ENCODE measurements at regions not wholly inside any gene's neighbourhood (a gene's known extent, or its start where the extent isn't known, plus 50 kb on each side); places are given as distances from the start of the nearest gene placed in this dataset.

DNA sequence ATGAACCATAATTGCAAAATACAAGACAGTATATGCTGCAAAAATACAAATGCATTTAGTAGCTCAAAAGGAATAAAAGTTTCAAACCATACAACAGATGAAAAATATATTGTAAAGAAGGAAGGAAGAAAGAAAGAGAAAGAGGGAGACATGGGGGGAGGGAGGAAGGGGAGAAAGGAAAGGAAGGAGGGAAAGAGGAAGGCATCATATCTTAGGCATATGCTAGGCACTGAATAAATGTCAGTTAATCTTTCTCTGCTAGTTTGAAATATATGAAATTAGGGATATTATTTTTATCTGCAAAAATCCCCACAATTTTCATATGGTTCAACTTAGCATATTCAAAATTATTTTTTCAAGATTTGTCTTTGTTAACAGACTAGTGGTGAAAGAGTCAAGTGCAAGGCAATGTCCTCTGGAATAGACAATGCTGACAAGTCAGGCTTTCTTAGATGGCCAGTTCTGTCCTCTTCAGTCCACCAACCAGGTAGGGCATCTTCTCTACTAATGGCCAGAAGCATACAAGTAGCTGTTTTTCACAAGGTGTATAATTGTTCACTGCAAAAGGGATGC, 506.4 kb downstream of the PRKD1 start:
- H3K56ac ChIP-seq (ENCODE audit: extremely low read depth, insufficient read depth, low read length) = no peak overlapping the region
- BruUV-seq (replicated peaks) = no TSS peak
- H2AFZ ChIP-seq (replicated peaks; ENCODE audit: low read length, poor library complexity) = no peak overlapping the region
- no peak overlapping the region for H3K27ac ChIP-seq (ENCODE audit: insufficient read depth, low read length)
- intact Hi-C loops (cut with micrococcal nuclease) = no loop called here
- H3K4me3 ChIP-seq (ENCODE audit: insufficient read depth, low read depth, low read length) = no peak overlapping the region
- H3K9me1 ChIP-seq (ENCODE audit: insufficient read depth, low read length) = no peaks in the 10 kb centered on the region
- no peak overlapping the region for H4K91ac ChIP-seq (ENCODE audit: insufficient read depth, low read depth, low read length)
- ATAC-seq (ENCODE audit: low read depth) (no peak), DNase-seq (no peak)
- no peak overlapping the region for H2BK20ac ChIP-seq (ENCODE audit: low read depth, low read length)
- dilution Hi-C loops (cut with HindIII; ENCODE audit: low sequenced_read_pairs, unreplicated experiment) = no loop called here
- no peak overlapping the region for H2BK5ac ChIP-seq (ENCODE audit: low read depth, low read length, poor library complexity, severe bottlenecking)
- POLR2A ChIA-PET (ENCODE audit: unreplicated experiment) = no interaction called here
- H3K9me3 ChIP-seq (ENCODE audit: control insufficient read depth, insufficient read depth, low read length) = no peaks in the 10 kb centered on the region
- H3K4me2 ChIP-seq (ENCODE audit: low read depth, low read length) = no peak overlapping the region
- H2BK120ac ChIP-seq (ENCODE audit: low read depth, low read length) = no peak overlapping the region
- no peaks in the 10 kb centered on the region for H3K79me1 ChIP-seq (ENCODE audit: low read depth in 1 of 2, low read length in 2 of 2)
- no peaks in the 10 kb centered on the region for H3K4me1 ChIP-seq (ENCODE audit: control insufficient read depth, insufficient read depth, low read length)
- no peak overlapping the region for H3K4ac ChIP-seq (ENCODE audit: low read depth, low read length)
- no peak overlapping the region for H3K9ac ChIP-seq (ENCODE audit: low read depth, low read length)
- CTCF ChIA-PET = no interaction called here
- H3K14ac ChIP-seq (replicated peaks; ENCODE audit: low read depth, low read length) = no peak overlapping the region
- in situ Hi-C loops (cut with MboI; ENCODE audit: low sequenced_read_pairs) = no loop called here
- no peaks in the 10 kb centered on the region for H3K36me3 ChIP-seq (ENCODE audit: control insufficient read depth, insufficient read depth, low read length)
- no peak overlapping the region for H3K23ac ChIP-seq (ENCODE audit: low read depth, low read length)
- no peak overlapping the region for H4K5ac ChIP-seq (ENCODE audit: low read depth, low read length)
- no peak overlapping the region for H2AK5ac ChIP-seq (ENCODE audit: low read depth, low read length)
- no peak overlapping the region for H4K8ac ChIP-seq (ENCODE audit: low read depth in 2 of 2, low read length in 2 of 2)
- no peak overlapping the region for H3K18ac ChIP-seq (ENCODE audit: low read depth, low read length)
- no peak overlapping the region for H2AK9ac ChIP-seq (replicated peaks; ENCODE audit: low read depth, low read length, poor library complexity)
- H2BK15ac ChIP-seq (ENCODE audit: low read depth, low read length) = no peak overlapping the region
- no peak for TF ChIP-seq CHD1 (IDR thresholded peaks at IDR 0.05; ENCODE audit: low read depth, low read length)
- no peak for TF ChIP-seq RAD21 (IDR thresholded peaks at IDR 0.05; ENCODE audit: low read length)
- no peak for TF ChIP-seq SMC3 (IDR thresholded peaks at IDR 0.05; ENCODE audit: low read depth, low read length)
- TF ChIP-seq, protein P1, sequence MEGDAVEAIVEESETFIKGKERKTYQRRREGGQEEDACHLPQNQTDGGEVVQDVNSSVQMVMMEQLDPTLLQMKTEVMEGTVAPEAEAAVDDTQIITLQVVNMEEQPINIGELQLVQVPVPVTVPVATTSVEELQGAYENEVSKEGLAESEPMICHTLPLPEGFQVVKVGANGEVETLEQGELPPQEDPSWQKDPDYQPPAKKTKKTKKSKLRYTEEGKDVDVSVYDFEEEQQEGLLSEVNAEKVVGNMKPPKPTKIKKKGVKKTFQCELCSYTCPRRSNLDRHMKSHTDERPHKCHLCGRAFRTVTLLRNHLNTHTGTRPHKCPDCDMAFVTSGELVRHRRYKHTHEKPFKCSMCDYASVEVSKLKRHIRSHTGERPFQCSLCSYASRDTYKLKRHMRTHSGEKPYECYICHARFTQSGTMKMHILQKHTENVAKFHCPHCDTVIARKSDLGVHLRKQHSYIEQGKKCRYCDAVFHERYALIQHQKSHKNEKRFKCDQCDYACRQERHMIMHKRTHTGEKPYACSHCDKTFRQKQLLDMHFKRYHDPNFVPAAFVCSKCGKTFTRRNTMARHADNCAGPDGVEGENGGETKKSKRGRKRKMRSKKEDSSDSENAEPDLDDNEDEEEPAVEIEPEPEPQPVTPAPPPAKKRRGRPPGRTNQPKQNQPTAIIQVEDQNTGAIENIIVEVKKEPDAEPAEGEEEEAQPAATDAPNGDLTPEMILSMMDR (conservative IDR thresholded peaks at IDR 0.05; ENCODE audit: low read depth, low read length) = no peak
- TF ChIP-seq MAZ (IDR thresholded peaks at IDR 0.05; ENCODE audit: borderline replicate concordance, low read depth, low read length) = no peak
- TF ChIP-seq POLR2A (IDR thresholded peaks at IDR 0.05; ENCODE audit: low read depth, low read length) = no peak
- TF ChIP-seq RFX5 (IDR thresholded peaks at IDR 0.05; ENCODE audit: low read depth, low read length) = no peak
- TF ChIP-seq, protein P2, sequence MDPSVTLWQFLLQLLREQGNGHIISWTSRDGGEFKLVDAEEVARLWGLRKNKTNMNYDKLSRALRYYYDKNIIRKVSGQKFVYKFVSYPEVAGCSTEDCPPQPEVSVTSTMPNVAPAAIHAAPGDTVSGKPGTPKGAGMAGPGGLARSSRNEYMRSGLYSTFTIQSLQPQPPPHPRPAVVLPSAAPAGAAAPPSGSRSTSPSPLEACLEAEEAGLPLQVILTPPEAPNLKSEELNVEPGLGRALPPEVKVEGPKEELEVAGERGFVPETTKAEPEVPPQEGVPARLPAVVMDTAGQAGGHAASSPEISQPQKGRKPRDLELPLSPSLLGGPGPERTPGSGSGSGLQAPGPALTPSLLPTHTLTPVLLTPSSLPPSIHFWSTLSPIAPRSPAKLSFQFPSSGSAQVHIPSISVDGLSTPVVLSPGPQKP (IDR thresholded peaks at IDR 0.05; ENCODE audit: borderline replicate concordance, low read depth, low read length) = no peak
- no peak for TF ChIP-seq NFE2L2 (IDR thresholded peaks at IDR 0.05; ENCODE audit: low read depth, low read length)
- TF ChIP-seq MXI1 (IDR thresholded peaks at IDR 0.05; ENCODE audit: borderline replicate concordance, low read depth, low read length) = no peak
- H3K27me3 ChIP-seq (ENCODE audit: control insufficient read depth, insufficient read depth, low read length) = no peaks in the 10 kb centered on the region
- no peaks in the 10 kb centered on the region for H4K20me1 ChIP-seq (ENCODE audit: insufficient read depth, low read length)

All from IMR-90 (cell line).